ENCODE measurements at regions not wholly inside any gene's neighbourhood (a gene's known extent, or its start where the extent isn't known, plus 50 kb on each side); places are given as distances from the start of the nearest gene placed in this dataset.

DNA sequence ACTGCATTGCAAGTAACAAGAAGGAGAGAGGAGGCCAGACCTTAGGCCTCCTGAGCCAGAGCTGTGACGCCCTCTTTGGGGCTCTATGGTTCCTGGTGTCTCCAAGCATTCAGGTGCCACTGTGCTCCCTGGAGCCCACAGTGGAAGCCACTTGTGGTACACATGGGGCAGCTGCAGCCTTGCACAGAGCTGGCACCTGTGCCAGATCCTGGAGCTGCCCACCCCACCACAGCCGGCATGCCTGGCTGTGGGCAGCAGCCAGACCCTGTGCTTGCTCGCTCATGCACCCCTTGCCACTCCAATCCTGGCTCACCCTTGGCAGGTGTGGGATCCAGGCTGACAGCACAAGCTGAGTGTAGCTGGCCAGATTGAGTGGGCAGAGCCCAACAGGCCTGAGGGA is 173.8 kb upstream of the SMIM30 start:
- Histone ChIP-seq H3K4me3 (no peak overlapping the region), H3K4me1 (no peaks in the 10 kb centered on the region)
- intact Hi-C loops (cut with DNase I; ENCODE audit: low total_unique reads), result no loop called here

DNA sequence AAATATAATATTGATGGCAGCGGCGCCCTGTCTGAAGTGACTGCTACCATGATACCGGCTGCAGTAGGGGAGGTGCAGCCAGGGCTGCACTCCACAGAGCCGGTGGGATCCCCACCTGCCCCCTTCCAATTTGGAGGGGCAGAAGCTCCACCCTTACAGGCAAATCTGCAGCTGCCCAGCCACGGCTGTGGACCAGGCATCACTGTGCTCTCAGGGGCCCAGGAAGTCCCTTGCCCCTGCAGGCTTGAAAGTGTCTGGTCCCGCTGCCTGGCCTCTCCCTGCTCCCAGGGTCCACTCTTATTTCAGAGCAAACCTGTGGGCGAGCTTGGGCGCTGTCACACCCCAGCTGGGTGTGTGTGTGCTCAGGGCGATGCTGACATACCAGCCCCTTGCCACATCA is 172.7 kb upstream of the SMIM30 start:
- Histone ChIP-seq H3K36me3 (no peaks in the 10 kb centered on the region), H3K27ac (no peak overlapping the region), H3K27me3 (no peaks in the 10 kb centered on the region), H3K4me3 (no peak overlapping the region), H3K4me1 (no peaks in the 10 kb centered on the region), H3K9me3 (no peaks in the 10 kb centered on the region)
- no peak for TF ChIP-seq POLR2AphosphoS5 (IDR thresholded peaks at IDR 0.05)
- TF ChIP-seq, protein P1, sequence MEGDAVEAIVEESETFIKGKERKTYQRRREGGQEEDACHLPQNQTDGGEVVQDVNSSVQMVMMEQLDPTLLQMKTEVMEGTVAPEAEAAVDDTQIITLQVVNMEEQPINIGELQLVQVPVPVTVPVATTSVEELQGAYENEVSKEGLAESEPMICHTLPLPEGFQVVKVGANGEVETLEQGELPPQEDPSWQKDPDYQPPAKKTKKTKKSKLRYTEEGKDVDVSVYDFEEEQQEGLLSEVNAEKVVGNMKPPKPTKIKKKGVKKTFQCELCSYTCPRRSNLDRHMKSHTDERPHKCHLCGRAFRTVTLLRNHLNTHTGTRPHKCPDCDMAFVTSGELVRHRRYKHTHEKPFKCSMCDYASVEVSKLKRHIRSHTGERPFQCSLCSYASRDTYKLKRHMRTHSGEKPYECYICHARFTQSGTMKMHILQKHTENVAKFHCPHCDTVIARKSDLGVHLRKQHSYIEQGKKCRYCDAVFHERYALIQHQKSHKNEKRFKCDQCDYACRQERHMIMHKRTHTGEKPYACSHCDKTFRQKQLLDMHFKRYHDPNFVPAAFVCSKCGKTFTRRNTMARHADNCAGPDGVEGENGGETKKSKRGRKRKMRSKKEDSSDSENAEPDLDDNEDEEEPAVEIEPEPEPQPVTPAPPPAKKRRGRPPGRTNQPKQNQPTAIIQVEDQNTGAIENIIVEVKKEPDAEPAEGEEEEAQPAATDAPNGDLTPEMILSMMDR (IDR thresholded peaks at IDR 0.05), result no peak
- no peak for TF ChIP-seq POLR2A (IDR thresholded peaks at IDR 0.05)
- intact Hi-C loops (cut with DNase I; ENCODE audit: low total_unique reads), result no loop called here
- no peak for DNase-seq (ENCODE audit: low spot score in 2 of 2)

More for the DNA sequence above, 173.8 kb upstream of the SMIM30 start:
- TF ChIP-seq POLR2AphosphoS5 (IDR thresholded peaks at IDR 0.05) (no peak), POLR2A (IDR thresholded peaks at IDR 0.05) (no peak)
- TF ChIP-seq, protein P1 (IDR thresholded peaks at IDR 0.05), result no peak
- H3K9me3 ChIP-seq, result no peaks in the 10 kb centered on the region
- H3K36me3 ChIP-seq, result no peaks in the 10 kb centered on the region
- no peak for DNase-seq (ENCODE audit: low spot score in 2 of 2)
- no peak overlapping the region for H3K27ac ChIP-seq
- no peaks in the 10 kb centered on the region for H3K27me3 ChIP-seq

DNA sequence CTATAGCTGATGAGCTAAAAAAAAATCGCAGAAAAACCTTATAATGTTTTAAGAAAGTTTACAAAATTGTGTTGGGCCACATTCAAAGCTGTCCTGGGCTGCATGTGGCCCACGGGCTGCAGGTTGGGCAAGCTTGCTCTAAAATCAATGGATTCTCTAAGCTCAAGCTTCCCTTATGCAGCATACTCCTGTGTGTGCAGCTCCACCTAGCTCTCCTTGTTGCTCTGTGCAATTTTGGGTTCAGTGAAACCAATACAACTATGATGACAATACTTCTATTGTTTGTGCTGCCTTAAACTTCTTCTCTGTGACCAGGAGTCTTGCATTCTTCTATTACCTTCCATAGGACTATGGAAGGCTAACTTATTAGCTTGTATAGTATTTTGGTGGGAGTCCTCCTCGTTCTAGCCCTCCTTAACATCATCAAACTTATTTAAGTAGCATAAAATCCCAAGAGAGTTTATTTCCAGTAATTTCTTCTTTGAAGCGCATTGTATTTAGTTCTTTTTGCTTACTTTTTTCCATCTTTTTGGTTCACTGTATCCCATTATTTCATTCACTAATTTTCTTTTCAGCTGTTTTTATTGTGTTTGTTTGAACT is 170.9 kb upstream of the SMIM30 start:
- no peak for DNase-seq (ENCODE audit: low spot score in 2 of 2)
- H3K9me3 ChIP-seq, result no peaks in the 10 kb centered on the region
- H3K4me3 ChIP-seq, result no peak overlapping the region
- H3K4me1 ChIP-seq, result no peaks in the 10 kb centered on the region
- no peaks in the 10 kb centered on the region for H3K27me3 ChIP-seq
- no peak overlapping the region for H3K27ac ChIP-seq
- intact Hi-C loops (cut with DNase I; ENCODE audit: low total_unique reads), result no loop called here
- no peak for TF ChIP-seq POLR2AphosphoS5 (IDR thresholded peaks at IDR 0.05)
- no peak for TF ChIP-seq POLR2A (IDR thresholded peaks at IDR 0.05)
- TF ChIP-seq, protein P1 (IDR thresholded peaks at IDR 0.05), result no peak
- H3K36me3 ChIP-seq, result no peaks in the 10 kb centered on the region

DNA sequence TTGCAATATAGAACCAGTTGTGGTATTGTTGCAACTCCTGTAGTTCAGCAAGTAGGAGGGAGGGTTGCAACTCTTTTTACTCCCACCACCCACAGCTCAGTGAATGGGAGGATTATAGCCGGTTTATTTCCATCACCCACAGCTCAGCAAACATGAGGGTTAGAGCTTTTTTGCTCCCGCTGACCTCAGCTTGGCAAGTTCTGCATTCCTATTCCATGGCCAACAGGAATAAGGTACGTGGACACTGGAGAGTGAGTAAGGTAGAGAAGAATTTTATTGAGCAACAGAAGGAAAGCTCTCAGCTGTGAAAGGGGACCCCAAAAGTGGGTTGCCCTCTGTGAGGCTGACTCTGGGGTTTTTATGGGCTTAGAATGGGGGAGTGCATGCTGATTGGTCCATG is 167.1 kb upstream of the SMIM30 start:
- intact Hi-C loops (cut with DNase I; ENCODE audit: low total_unique reads), result no loop called here

DNA sequence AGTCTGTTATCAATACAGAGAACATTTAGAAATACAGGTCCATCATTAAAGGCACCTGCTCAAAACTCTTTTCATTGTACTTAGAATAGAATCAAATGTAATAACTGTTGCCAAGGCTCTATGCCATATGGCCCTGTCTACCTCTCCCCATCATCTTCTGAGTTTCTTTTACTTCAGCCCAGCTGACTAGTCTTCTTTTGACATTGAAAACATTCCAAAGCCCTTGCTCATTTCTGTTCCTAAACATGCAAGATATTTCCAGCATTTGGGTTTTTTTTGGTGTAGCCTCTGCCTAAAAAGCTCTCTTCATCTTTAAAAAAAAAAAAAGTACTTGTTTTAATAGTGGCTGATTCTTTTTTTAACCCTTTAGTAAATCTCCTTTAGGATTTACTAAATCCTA is 165.5 kb upstream of the SMIM30 start:
- no peaks in the 10 kb centered on the region for H3K4me1 ChIP-seq
- intact Hi-C loops (cut with DNase I; ENCODE audit: low total_unique reads), result no loop called here
- no peaks in the 10 kb centered on the region for H3K9me3 ChIP-seq
- DNase-seq (ENCODE audit: low spot score in 2 of 2), result no peak
- no peaks in the 10 kb centered on the region for H3K36me3 ChIP-seq
- no peak overlapping the region for H3K27ac ChIP-seq
- H3K27me3 ChIP-seq, result no peaks in the 10 kb centered on the region
- H3K4me3 ChIP-seq, result no peak overlapping the region
- TF ChIP-seq POLR2A (IDR thresholded peaks at IDR 0.05), result no peak
- TF ChIP-seq, protein P1 (IDR thresholded peaks at IDR 0.05), result no peak
- no peak for TF ChIP-seq POLR2AphosphoS5 (IDR thresholded peaks at IDR 0.05)

More for the DNA sequence above, 167.1 kb upstream of the SMIM30 start:
- H3K27me3 ChIP-seq, result no peaks in the 10 kb centered on the region
- no peaks in the 10 kb centered on the region for H3K36me3 ChIP-seq
- TF ChIP-seq, protein P1 (IDR thresholded peaks at IDR 0.05), result no peak
- TF ChIP-seq POLR2AphosphoS5 (IDR thresholded peaks at IDR 0.05) (no peak), POLR2A (IDR thresholded peaks at IDR 0.05) (no peak)
- no peak overlapping the region for H3K27ac ChIP-seq
- no peaks in the 10 kb centered on the region for H3K4me1 ChIP-seq
- no peak for DNase-seq (ENCODE audit: low spot score in 2 of 2)
- no peak overlapping the region for H3K4me3 ChIP-seq
- no peaks in the 10 kb centered on the region for H3K9me3 ChIP-seq

All from breast epithelium (tissue), 4 donors.